ENCODE measurements at regions not wholly inside any gene's neighbourhood (a gene's known extent, or its start where the extent isn't known, plus 50 kb on each side); places are given as distances from the start of the nearest gene placed in this dataset.
A peak's percentile ranks its signal among the peaks of the same experiment; 100 is the strongest.

DNA sequence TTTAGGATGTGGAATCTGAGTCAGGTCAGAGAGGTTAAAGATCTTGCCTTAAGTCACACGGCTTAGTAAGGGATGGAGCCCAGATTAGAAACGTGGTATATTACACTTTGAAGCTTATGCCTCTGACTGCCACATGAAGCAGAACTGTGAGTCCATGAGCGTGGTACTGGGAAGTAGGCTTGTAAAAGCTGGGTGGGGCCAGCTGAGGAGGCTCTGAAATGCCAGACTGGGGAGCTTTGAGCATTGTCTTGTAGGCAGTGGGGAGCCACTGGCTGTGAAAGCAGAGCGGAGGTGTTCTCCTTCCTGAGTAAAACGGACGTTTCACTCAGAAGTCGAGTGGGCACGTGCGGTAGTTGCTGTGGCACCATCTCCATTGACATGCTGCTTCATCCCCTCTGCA is 72.6 kb upstream of the USP24 start:
- DNase-seq (ENCODE audit: low spot score): no peak
- in situ Hi-C loops (cut with MboI; ENCODE audit: low sequenced_read_pairs, unreplicated experiment): loop anchor here (10.0 to 25.0 kb wide), 2 partner anchors 47 to 1300 kb away; partner anchors contain the start of gene PLPP3
- TF ChIP-seq CTCF (IDR thresholded peaks at IDR 0.05; ENCODE audit: borderline replicate concordance, control extremely low read depth, extremely low read depth, insufficient read depth, missing control alignments): no peak

GRCh38 chr1:55286856-55287602 is 71.9 kb upstream of the USP24 start:
- DNase-seq (ENCODE audit: low spot score): no peak
- no peak for TF ChIP-seq CTCF (IDR thresholded peaks at IDR 0.05; ENCODE audit: borderline replicate concordance, control extremely low read depth, extremely low read depth, insufficient read depth, missing control alignments)
- in situ Hi-C loops (cut with MboI; ENCODE audit: low sequenced_read_pairs, unreplicated experiment): loop anchor here (10.0 to 25.0 kb wide), 2 partner anchors 48 to 1300 kb away; partner anchors contain the start of gene PLPP3

- no peak for TF ChIP-seq CTCF (IDR thresholded peaks at IDR 0.05; ENCODE audit: borderline replicate concordance, control extremely low read depth, extremely low read depth, insufficient read depth, missing control alignments)
These were observed 70.7 kb upstream of the USP24 start for GRCh38 chr1:55285834-55286233.

DNA sequence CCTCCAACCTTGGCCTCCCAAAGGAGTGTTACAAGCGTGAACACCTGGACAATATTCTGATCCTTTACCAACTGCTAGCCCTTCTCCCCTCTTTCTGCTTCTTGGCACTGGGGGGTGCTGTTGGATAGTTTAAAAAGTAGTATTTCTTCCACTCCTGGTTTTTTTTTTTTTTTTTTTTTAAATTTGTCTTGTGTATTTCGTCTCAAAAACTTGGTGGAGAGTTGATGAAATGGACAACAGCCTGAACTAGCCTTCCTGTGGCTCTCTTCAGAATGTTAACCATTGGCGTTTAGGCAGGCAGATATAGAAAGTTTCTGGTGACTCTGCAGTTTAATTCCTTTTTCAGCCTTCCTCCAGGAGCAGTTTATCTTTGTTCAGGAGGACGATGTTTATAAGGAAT is 69.7 kb upstream of the USP24 start:
- no peak for DNase-seq (ENCODE audit: low spot score)
- in situ Hi-C loops (cut with MboI; ENCODE audit: low sequenced_read_pairs, unreplicated experiment): loop anchor here (10.0 to 25.0 kb wide), 2 partner anchors 50 to 1302 kb away; partner anchors contain the start of gene PLPP3
- TF ChIP-seq CTCF (IDR thresholded peaks at IDR 0.05; ENCODE audit: borderline replicate concordance, control extremely low read depth, extremely low read depth, insufficient read depth, missing control alignments): peak; percentile 47

More at GRCh38 chr1:55285834-55286233, 70.7 kb upstream of the USP24 start:
- in situ Hi-C loops (cut with MboI; ENCODE audit: low sequenced_read_pairs, unreplicated experiment): loop anchor here (10.0 to 25.0 kb wide), 2 partner anchors 49 to 1301 kb away; partner anchors contain the start of gene PLPP3
- no peak for DNase-seq (ENCODE audit: low spot score)

DNA sequence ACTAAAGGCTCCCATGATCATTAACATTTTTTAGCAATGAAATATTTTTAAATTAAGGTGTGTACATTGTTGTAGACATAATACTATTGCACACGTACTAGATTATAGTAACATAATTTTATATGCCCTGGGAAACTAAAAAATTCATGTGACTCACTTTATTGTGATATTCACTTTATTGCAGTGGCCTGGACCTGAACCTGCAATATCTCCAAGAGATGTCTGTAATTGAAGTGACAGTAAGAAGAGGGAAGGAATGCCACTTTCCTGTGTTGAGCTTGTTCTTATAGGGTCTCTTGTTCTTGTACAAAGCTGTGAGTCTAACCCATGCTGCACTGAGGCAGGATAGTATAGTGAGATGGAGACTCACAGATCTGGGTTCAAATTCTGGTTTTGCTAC is 66.9 kb upstream of the USP24 start:
- in situ Hi-C loops (cut with MboI; ENCODE audit: low sequenced_read_pairs, unreplicated experiment): loop anchor here (10.0 to 25.0 kb wide), 2 partner anchors 53 to 1305 kb away; partner anchors contain the start of gene PLPP3
- TF ChIP-seq CTCF (IDR thresholded peaks at IDR 0.05; ENCODE audit: borderline replicate concordance, control extremely low read depth, extremely low read depth, insufficient read depth, missing control alignments): no peak
- no peak for DNase-seq (ENCODE audit: low spot score)

- TF ChIP-seq CTCF (IDR thresholded peaks at IDR 0.05; ENCODE audit: borderline replicate concordance, control extremely low read depth, extremely low read depth, insufficient read depth, missing control alignments): no peak
- in situ Hi-C loops (cut with MboI; ENCODE audit: low sequenced_read_pairs, unreplicated experiment): loop anchor here (10.0 to 25.0 kb wide), 2 partner anchors 54 to 1307 kb away; partner anchors contain the start of gene PLPP3
- no peak for DNase-seq (ENCODE audit: low spot score)
These were observed 65.6 kb upstream of the USP24 start for GRCh38 chr1:55280731-55281130.

Data from GM13976 (cell line).